Transverse colon (tissue), 4 donors: ENCODE measurements at regions not wholly inside any gene's neighbourhood (a gene's known extent, or its start where the extent isn't known, plus 50 kb on each side); places are given as distances from the start of the nearest gene placed in this dataset.

Experiments
- DNase-seq: peaks from one replicate; pipeline ENCODE4 v3.0.0-alpha.2; 2019
- H3K27ac ChIP-seq, 4 donors: fragments of 200-600 bp; sonication (generic); 2 replicates each; pipeline ENCODE4 v1.5.1; 2016 to 2018; ENCODE audit warnings: inconsistent platforms in 4 of 4
- H3K27me3 ChIP-seq: fragments of 200-600 bp; sonication (generic); 2 replicates; pipeline ENCODE4 v1.5.1; 2017; ENCODE audit warnings: inconsistent platforms
- H3K36me3 ChIP-seq, 4 donors: fragments of 200-600 bp; sonication (generic); 2 replicates each; pipeline ENCODE4 v1.5.1; 2017 to 2019; ENCODE audit warnings: inconsistent platforms in 4 of 4
- H3K4me1 ChIP-seq, 4 donors: fragments of 200-600 bp; sonication (generic); 2 replicates each; pipeline ENCODE4 v1.5.1; 2017 to 2020; ENCODE audit warnings: inconsistent platforms in 4 of 4
- H3K4me3 ChIP-seq, 4 donors: fragments of 200-600 bp; sonication (generic); 1 replicate in 1 of 4; 2 replicates in 3 of 4; pipeline versions ENCODE4 v1.5.1 to v1.6.1; 2017 to 2019; ENCODE audit warnings: inconsistent platforms in 4 of 4
- H3K9me3 ChIP-seq, 2 donors: fragments of 200-600 bp; sonication (generic); 2 replicates each; pipeline ENCODE4 v1.5.1; 2017 to 2019; ENCODE audit warnings: inconsistent platforms in 2 of 2
- EP300 ChIP-seq: sonication (generic); formaldehyde crosslinking; IDR thresholded peaks from one replicate; pipeline ENCODE4 v1.6.1; 2017; ENCODE audit warnings: antibody characterized with exemption, low read depth
- POLR2A ChIP-seq: fragments of 450-650 bp; IDR thresholded peaks from one replicate; pipeline ENCODE4 v1.6.1; 2016; ENCODE audit warnings: antibody characterized with exemption, mild to moderate bottlenecking, moderate library complexity
- POLR2AphosphoS5 ChIP-seq, 3 donors: sonication (generic); formaldehyde crosslinking; IDR thresholded peaks; one replicate each; pipeline ENCODE4 v1.6.1; 2016; ENCODE audit warnings: antibody characterized with exemption in 3 of 3
- WGBS, 2 donors: methylation state at CpG; one replicate each; pipeline ENCODE4 v1.1.5; 2018; ENCODE audit warnings: low coverage in 1 of 2; 5-methylcytosine and 5-hydroxymethylcytosine counted together
- in situ Hi-C, 4 donors: fragments of 200-750 bp; cut with MboI; loops; one replicate each; pipeline versions ENCODE4 v1.15.0 to v1.15.1; 2017; ENCODE audit warnings: low sequenced_read_pairs in 3 of 4, low pct_ligation_motif_present in 1 of 4, low pct_unique_long_range_greater_than_20kb in 1 of 4
- intact Hi-C: fragments of 100-400 bp; cut with DNase I; formaldehyde crosslinking; loops from one replicate; pipeline ENCODE4 v1.15.1; 2023; ENCODE audit warnings: low total_unique reads
- TF ChIP-seq, protein P1 (sequence below), 5 experiments: fragments of 200-600 bp in 3 of 5; fragments of 450-650 bp in 2 of 5; sonication (generic) in 3 of 5; IDR thresholded peaks; 1 replicate in 2 of 5; 2 replicates in 3 of 5; pipeline ENCODE4 v1.5.1; 2016 to 2017; ENCODE audit warnings: antibody characterized with exemption in 5 of 5, inconsistent platforms in 3 of 5, mild to moderate bottlenecking in 2 of 5, moderate library complexity in 1 of 5

DNA sequence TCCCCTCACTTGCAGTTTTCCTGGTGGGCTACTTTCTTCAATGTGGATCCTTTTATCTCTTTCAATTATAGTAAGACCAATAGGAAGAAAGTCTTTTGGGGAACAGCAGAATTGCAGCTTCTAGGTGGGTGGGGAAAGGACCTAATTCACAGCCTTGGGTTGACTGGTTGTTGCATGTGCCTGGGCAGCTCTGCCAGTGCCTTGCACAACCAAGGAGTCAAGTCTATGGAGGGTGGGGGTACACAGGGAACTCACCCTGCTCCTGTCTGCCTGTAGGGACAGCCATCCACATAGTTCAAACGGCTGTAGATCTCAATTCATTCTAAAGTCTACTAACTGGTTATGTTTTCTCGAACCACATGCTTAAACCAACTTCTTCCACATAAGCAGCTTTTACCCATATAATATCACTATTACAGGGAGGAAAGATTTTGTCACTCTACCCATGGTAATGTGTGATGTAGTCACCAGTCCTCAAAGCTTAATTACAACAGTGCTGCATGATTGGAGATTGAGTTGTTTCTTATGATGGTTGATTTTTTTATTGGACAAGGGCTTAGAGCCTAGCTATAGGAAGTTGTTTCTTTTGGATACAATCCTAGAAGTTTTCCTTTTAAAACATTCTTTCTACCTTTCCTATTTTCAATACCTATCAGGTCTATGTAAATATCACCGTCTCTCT is 117.7 kb upstream of the FRMD6 start:
- Histone ChIP-seq H3K27ac (no peak overlapping the region), H3K9me3 (peaks cover 0 to 3% of the 10 kb centered on the region in 2 donors), H3K36me3 (no peaks in the 10 kb centered on the region), H3K4me3 (no peak overlapping the region), H3K27me3 (no peaks in the 10 kb centered on the region), H3K4me1 (no peaks in the 10 kb centered on the region)
- no peak for DNase-seq
- intact Hi-C loops, result no loop called here
- in situ Hi-C loops, result no loop called here
- TF ChIP-seq POLR2A, result no peak
- TF ChIP-seq EP300, result no peak
- TF ChIP-seq POLR2AphosphoS5 (IDR thresholded peaks at IDR 0.05), result no peak
- TF ChIP-seq, protein P1, sequence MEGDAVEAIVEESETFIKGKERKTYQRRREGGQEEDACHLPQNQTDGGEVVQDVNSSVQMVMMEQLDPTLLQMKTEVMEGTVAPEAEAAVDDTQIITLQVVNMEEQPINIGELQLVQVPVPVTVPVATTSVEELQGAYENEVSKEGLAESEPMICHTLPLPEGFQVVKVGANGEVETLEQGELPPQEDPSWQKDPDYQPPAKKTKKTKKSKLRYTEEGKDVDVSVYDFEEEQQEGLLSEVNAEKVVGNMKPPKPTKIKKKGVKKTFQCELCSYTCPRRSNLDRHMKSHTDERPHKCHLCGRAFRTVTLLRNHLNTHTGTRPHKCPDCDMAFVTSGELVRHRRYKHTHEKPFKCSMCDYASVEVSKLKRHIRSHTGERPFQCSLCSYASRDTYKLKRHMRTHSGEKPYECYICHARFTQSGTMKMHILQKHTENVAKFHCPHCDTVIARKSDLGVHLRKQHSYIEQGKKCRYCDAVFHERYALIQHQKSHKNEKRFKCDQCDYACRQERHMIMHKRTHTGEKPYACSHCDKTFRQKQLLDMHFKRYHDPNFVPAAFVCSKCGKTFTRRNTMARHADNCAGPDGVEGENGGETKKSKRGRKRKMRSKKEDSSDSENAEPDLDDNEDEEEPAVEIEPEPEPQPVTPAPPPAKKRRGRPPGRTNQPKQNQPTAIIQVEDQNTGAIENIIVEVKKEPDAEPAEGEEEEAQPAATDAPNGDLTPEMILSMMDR (IDR thresholded peaks at IDR 0.05), result no peak
- WGBS, 2 donors, result 74 to 91% methylated on average over 3 of the region's 3 CpGs

- intact Hi-C loops (no loop called here), in situ Hi-C loops (no loop called here)
- peaks cover 0 to 3% (median 0%) of the 10 kb centered on the region in 4 donors for H3K4me1 ChIP-seq
- H3K27me3 ChIP-seq, result no peaks in the 10 kb centered on the region
- DNase-seq, result no peak
- H3K36me3 ChIP-seq, result no peaks in the 10 kb centered on the region
- H3K4me3 ChIP-seq, result no peak overlapping the region
- 59% methylated on average over 4 of the region's 4 CpGs; no CpG with 5 or more reads in 1 of the 2 donors for WGBS, 2 donors
- peaks cover 0 to 3% of the 10 kb centered on the region in 2 donors for H3K9me3 ChIP-seq
- no peak overlapping the region for H3K27ac ChIP-seq
- TF ChIP-seq, protein P1 (IDR thresholded peaks at IDR 0.05), result no peak
- TF ChIP-seq POLR2A, result no peak
- no peak for TF ChIP-seq EP300
- no peak for TF ChIP-seq POLR2AphosphoS5 (IDR thresholded peaks at IDR 0.05)
Observed at GRCh38 chr14:51534610-51535011, 117.1 kb upstream of the FRMD6 start.

DNA sequence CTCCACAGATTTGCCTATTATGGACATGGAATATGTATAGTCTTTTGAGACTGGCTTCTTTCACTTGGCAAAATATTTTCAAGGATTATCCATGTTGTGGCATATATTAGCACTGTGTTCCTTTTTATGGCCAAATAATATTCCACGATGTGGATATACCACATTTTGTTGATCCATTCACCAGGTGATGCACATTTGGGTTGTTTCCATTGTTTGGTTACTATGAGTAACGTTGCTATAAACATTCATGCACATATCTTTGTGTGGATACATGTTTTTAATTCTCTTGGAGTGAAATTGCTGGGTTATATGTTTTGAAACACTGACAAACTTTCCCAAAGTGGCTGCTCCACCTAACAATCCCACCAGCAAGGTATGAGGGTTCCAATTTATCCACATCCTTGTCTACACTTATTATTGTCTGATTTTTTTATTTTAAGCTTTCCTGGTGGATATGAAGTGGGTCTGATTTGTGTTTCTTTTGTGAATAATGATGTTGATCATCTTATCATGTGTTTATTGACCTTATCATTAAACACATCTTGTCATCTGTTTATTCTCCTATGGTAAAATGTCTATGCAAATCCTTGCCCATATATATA is 116.2 kb upstream of the FRMD6 start:
- DNase-seq, result no peak
- 63 to 64% methylated on average over 2 of the region's 2 CpGs for WGBS, 2 donors
- TF ChIP-seq EP300, result no peak
- TF ChIP-seq, protein P1 (IDR thresholded peaks at IDR 0.05), result no peak
- no peak for TF ChIP-seq POLR2A
- TF ChIP-seq POLR2AphosphoS5 (IDR thresholded peaks at IDR 0.05), result no peak
- H3K4me3 ChIP-seq, result no peak overlapping the region
- H3K4me1 ChIP-seq, result peaks cover 0 to 6% (median 0%) of the 10 kb centered on the region in 4 donors
- no peaks in the 10 kb centered on the region for H3K36me3 ChIP-seq
- no peaks in the 10 kb centered on the region for H3K27me3 ChIP-seq
- in situ Hi-C loops, result no loop called here
- H3K27ac ChIP-seq, result no peak overlapping the region
- intact Hi-C loops, result no loop called here
- peaks cover 0 to 3% of the 10 kb centered on the region in 2 donors for H3K9me3 ChIP-seq

- WGBS, 2 donors, result 86 to 92% methylated on average over 1 of the region's 1 CpG
- in situ Hi-C loops, result no loop called here
- Histone ChIP-seq H3K4me3 (no peak overlapping the region), H3K27ac (no peak overlapping the region), H3K4me1 (peaks cover 0 to 6% (median 0%) of the 10 kb centered on the region in 4 donors), H3K36me3 (no peaks in the 10 kb centered on the region), H3K9me3 (peaks cover 0 to 3% of the 10 kb centered on the region in 2 donors), H3K27me3 (no peaks in the 10 kb centered on the region)
- intact Hi-C loops, result no loop called here
- no peak for TF ChIP-seq EP300
- DNase-seq, result no peak
Observed at GRCh38 chr14:51538973-51539372, 112.7 kb upstream of the FRMD6 start.
